Activated T-helper 2 cell treated with anti-CD3 and anti-CD28 coated beads, Interferon-gamma antibody, Interleukin-2, Interleukin-4, amounts not matched to agents 10 μg/mL and 5 μg/mL and 100 μg/mL, durations not matched to agents 14 hours and 24 hours and 36 hours (primary cell): ENCODE measurements at regions not wholly inside any gene's neighbourhood (a gene's known extent, or its start where the extent isn't known, plus 50 kb on each side); places are given as distances from the start of the nearest gene placed in this dataset.
"Not testable (repeated sequence)": the region's sequence is repeated elsewhere in the genome, so short reads cannot be mapped to it uniquely, and the experiment has no call there.

ENCODE experiments used
- DNase-seq: peaks from one replicate; pipeline ENCODE4 v3.0.0; 2021; ENCODE audit warnings: low spot score
- H3K27ac Mint-ChIP-seq: one replicate; pipeline ENCODE4 v1.8.0; 2021; ENCODE audit warnings: mixed read lengths
- H3K27me3 Mint-ChIP-seq: one replicate; pipeline ENCODE4 v1.8.0; 2021; ENCODE audit warnings: low read depth, mixed read lengths
- H3K36me3 Mint-ChIP-seq: one replicate; pipeline ENCODE4 v1.8.0; 2021; ENCODE audit warnings: low read depth, mixed read lengths
- H3K4me1 Mint-ChIP-seq: one replicate; pipeline ENCODE4 v1.8.0; 2021; ENCODE audit warnings: low read depth, mixed read lengths
- H3K4me3 Mint-ChIP-seq: one replicate; pipeline ENCODE4 v1.8.0; 2021; ENCODE audit warnings: low read depth, mild to moderate bottlenecking, moderate library complexity, mixed read lengths
- H3K9me3 Mint-ChIP-seq: one replicate; pipeline ENCODE4 v1.8.0; 2021; ENCODE audit warnings: mixed read lengths
- intact Hi-C: fragments of 100-400 bp; cut with micrococcal nuclease; formaldehyde crosslinking; loops from one replicate; pipeline ENCODE4 v1.15.1; 2023

DNA sequence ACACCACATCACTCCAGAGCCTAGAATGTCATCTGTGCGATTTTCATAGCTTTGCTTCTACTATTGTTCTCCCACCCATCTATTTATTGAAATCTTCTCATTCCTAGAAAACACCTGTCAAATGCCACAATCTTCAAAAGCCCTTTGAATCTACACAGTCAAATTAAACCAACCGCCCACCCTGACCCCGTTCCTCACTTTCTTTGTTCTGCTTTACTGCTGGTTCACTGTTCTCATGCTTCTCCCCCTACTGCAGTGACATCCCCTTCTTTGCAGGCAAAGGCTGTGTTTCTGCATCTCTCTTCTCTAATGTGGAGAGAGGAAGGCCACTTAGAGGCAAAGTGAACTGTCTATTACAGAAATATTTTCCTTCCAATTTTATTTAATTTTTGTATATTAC, 152.4 kb upstream of the NEBL start:
- no peak for DNase-seq
- H3K27me3 Mint-ChIP-seq: no peaks in the 10 kb centered on the region
- intact Hi-C loops: no loop called here
- H3K4me1 Mint-ChIP-seq: no peaks in the 10 kb centered on the region
- H3K4me3 Mint-ChIP-seq: no peak overlapping the region
- H3K9me3 Mint-ChIP-seq: no peaks in the 10 kb centered on the region
- no peak overlapping the region for H3K27ac Mint-ChIP-seq
- no peaks in the 10 kb centered on the region for H3K36me3 Mint-ChIP-seq

- Mint-ChIP-seq H3K27ac (no peak overlapping the region), H3K9me3 (no peaks in the 10 kb centered on the region), H3K4me3 (no peak overlapping the region), H3K36me3 (no peaks in the 10 kb centered on the region), H3K27me3 (no peaks in the 10 kb centered on the region), H3K4me1 (no peaks in the 10 kb centered on the region)
- intact Hi-C loops: no loop called here
- DNase-seq: no peak
Observed at GRCh38 chr10:21048068-21048467, 151.0 kb upstream of the NEBL start.

GRCh38 chr10:21047511-21047910, 150.4 kb upstream of the NEBL start:
- H3K9me3 Mint-ChIP-seq: no peaks in the 10 kb centered on the region
- H3K27ac Mint-ChIP-seq: no peak overlapping the region
- no peaks in the 10 kb centered on the region for H3K36me3 Mint-ChIP-seq
- intact Hi-C loops: no loop called here
- no peaks in the 10 kb centered on the region for H3K27me3 Mint-ChIP-seq
- no peak for DNase-seq
- no peaks in the 10 kb centered on the region for H3K4me1 Mint-ChIP-seq
- H3K4me3 Mint-ChIP-seq: no peak overlapping the region

GRCh38 chr10:21047096-21047495, 150.0 kb upstream of the NEBL start:
- Mint-ChIP-seq H3K36me3 (no peaks in the 10 kb centered on the region), H3K9me3 (no peaks in the 10 kb centered on the region), H3K4me1 (no peaks in the 10 kb centered on the region), H3K27ac (no peak overlapping the region), H3K27me3 (no peaks in the 10 kb centered on the region), H3K4me3 (no peak overlapping the region)
- DNase-seq: no peak
- intact Hi-C loops: no loop called here

DNA sequence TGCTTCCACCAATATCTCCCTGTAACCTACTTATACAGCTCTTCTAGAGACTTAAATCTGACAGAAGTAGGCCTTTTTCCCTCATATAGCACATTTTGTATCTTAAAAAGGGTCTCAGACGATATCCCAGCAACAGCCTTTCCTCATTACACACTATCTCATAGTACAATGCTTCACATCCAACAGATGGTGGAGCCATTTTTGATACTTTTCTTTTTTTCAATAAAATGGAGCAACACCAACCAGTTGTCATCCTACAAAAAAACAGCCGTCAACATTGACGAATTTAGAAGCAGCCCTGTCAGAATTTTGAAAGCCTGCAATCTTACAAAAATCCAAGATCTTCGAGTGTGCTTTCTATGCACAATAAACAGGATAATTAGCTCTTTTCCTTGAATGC, 145.9 kb upstream of the NEBL start:
- Mint-ChIP-seq H3K27ac (no peak overlapping the region), H3K9me3 (no peaks in the 10 kb centered on the region), H3K4me1 (no peaks in the 10 kb centered on the region), H3K36me3 (no peaks in the 10 kb centered on the region), H3K27me3 (no peaks in the 10 kb centered on the region), H3K4me3 (no peak overlapping the region)
- no peak for DNase-seq
- intact Hi-C loops: no loop called here

DNA sequence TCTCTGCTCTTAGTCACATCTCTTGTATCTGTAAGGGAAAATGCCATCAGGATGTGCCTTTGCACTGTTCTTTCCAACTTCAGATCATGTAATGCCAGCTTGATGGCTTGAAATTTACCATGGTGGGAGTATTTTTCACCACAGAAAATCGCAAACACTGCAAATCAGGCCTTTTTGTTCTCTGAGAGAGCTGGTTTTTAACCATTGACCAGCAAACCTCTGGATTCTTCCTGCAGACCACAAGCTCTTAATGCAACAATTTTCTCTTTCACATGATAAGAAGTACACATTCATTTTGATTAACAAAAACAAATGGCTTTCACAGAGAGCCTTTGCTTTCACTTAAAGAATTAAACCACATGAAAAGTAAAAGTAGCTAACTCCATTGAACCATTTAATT, 145.4 kb upstream of the NEBL start:
- Mint-ChIP-seq H3K4me3 (no peak overlapping the region), H3K27me3 (no peaks in the 10 kb centered on the region), H3K27ac (no peak overlapping the region), H3K9me3 (peaks cover 3% of the 10 kb centered on the region), H3K36me3 (no peaks in the 10 kb centered on the region), H3K4me1 (no peaks in the 10 kb centered on the region)
- no peak for DNase-seq
- intact Hi-C loops: no loop called here

DNA sequence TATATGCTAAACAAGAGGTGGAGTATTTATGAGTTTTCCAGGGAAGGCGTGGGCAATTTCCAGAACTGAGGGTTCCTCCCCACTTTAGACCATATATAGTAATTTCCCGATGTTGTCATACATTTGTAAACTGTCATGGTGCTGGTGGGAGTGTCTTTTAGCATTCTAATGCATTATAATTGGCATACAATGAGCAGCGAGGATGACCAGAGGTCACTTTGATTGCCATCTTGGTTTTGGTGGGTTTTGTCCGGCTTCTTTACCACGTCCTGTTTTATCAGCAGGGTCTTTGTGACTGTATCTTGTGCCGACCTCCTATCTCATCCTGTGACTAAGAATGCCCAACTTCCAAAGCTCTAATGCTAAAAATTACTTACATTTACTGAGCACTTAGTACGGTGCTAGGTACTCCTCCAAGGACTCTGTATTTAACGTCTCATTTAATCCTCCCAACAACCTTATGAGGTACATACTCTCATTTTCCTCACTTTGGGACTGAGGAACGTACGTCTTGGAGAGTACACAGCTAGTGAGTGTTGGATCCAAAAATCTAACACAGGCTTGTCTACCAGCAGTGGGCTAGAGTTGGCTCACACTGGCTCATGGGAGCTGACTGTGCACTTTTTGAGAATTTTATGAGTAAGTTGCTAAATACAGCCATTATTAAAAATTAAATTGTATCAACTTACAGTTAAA, 144.8 kb upstream of the NEBL start:
- no peaks in the 10 kb centered on the region for H3K36me3 Mint-ChIP-seq
- DNase-seq: no peak
- no peak overlapping the region for H3K4me3 Mint-ChIP-seq
- no peak overlapping the region for H3K27ac Mint-ChIP-seq
- intact Hi-C loops: no loop called here
- H3K27me3 Mint-ChIP-seq: no peaks in the 10 kb centered on the region
- H3K9me3 Mint-ChIP-seq: peaks cover 3% of the 10 kb centered on the region
- H3K4me1 Mint-ChIP-seq: no peaks in the 10 kb centered on the region

DNA sequence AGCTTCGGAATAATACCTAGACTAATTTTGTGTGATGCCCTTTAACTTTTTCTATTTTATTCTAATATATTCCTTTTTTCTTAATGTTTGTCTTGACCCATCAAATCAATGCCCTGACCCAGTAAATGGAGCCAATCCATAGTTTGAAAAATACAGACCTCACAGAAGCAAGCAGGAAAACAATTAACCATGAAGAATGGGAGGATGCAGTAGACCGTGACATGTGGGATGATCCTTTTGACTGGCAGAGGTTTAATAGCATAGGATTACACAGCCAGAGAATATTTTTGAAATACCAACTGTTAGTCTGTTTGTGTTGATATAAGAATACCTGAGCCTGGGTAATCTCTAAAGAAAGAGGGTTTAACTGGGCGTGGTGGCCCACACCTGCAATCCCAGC, 142.6 kb upstream of the NEBL start:
- intact Hi-C loops: no loop called here
- Mint-ChIP-seq H3K4me3 (no peak overlapping the region), H3K27ac (no peak overlapping the region), H3K36me3 (no peaks in the 10 kb centered on the region), H3K9me3 (peaks cover 3% of the 10 kb centered on the region), H3K4me1 (no peaks in the 10 kb centered on the region), H3K27me3 (no peaks in the 10 kb centered on the region)
- DNase-seq: no peak

DNA sequence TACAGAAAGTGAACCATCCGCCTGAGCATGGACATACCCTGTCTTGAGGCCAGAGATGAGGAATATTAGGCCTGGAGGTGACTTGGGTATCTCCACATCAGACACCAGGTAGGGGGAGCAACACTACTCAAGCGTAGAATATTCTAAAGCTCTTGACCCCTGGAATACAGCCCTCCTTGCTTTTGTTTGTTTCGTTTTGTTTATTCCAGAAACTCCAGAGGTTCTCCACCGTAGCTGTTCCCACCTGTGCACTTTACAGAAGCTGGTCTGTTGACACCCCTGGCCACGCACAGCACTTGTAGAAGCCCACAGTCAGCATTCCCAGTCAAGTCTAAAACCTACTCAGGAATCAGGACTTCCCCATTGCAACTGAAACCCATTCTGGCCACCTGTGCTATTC, 139.6 kb upstream of the NEBL start:
- H3K4me1 Mint-ChIP-seq: no peaks in the 10 kb centered on the region
- no peak for DNase-seq
- no peaks in the 10 kb centered on the region for H3K27me3 Mint-ChIP-seq
- H3K9me3 Mint-ChIP-seq: peaks cover 3% of the 10 kb centered on the region
- H3K36me3 Mint-ChIP-seq: no peaks in the 10 kb centered on the region
- H3K4me3 Mint-ChIP-seq: no peak overlapping the region
- no peak overlapping the region for H3K27ac Mint-ChIP-seq
- intact Hi-C loops: no loop called here

- intact Hi-C loops, H3K27me3 Mint-ChIP-seq, H3K4me1 Mint-ChIP-seq, H3K4me3 Mint-ChIP-seq, H3K27ac Mint-ChIP-seq, H3K9me3 Mint-ChIP-seq, H3K36me3 Mint-ChIP-seq, DNase-seq: not testable (repeated sequence)
Observed at GRCh38 chr10:21034770-21035169, 137.7 kb upstream of the NEBL start.

- H3K4me1 Mint-ChIP-seq: no peaks in the 10 kb centered on the region
- H3K36me3 Mint-ChIP-seq: no peaks in the 10 kb centered on the region
- H3K9me3 Mint-ChIP-seq: peaks cover 3% of the 10 kb centered on the region
- H3K27ac Mint-ChIP-seq: no peak overlapping the region
- intact Hi-C loops: no loop called here
- H3K4me3 Mint-ChIP-seq: no peak overlapping the region
- no peak for DNase-seq
- H3K27me3 Mint-ChIP-seq: no peaks in the 10 kb centered on the region
Observed at GRCh38 chr10:21034241-21034640, 137.1 kb upstream of the NEBL start.

DNA sequence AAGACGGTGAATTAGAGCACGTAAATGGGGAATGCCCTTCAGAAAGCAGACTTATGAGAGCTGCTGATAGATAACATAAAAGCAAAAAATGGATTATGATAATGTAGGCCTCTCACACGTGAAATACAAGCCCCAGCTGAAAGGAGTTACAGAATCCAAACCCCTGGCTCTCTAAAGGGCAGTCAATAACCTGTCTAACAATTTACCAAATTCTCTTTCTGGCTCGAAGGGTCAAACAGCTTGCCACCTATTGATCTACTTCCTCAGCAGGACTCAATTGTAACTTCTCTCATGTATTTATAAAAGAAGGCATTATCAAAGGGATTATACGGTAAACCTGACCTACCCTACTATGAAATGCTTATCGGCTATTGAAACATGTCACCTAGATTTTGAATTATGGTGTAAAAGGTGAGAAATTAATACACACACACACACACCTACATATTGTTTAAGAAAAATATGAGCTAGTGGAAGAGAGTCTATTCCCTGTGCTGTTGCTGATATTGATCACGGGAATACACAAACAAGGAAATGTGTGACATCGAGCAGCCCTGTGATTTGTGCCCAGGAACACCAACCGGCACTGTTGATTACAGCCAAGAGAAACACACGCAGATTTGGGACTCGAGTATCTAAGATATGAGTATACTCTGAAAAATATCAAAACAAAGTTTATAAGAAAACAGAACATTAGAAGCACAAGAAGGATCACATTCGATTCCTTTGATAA, 135.6 kb upstream of the NEBL start:
- Mint-ChIP-seq H3K27me3 (no peaks in the 10 kb centered on the region), H3K4me1 (no peaks in the 10 kb centered on the region), H3K9me3 (peaks cover 2% of the 10 kb centered on the region), H3K4me3 (no peak overlapping the region), H3K36me3 (no peaks in the 10 kb centered on the region), H3K27ac (no peak overlapping the region)
- DNase-seq: no peak
- intact Hi-C loops: no loop called here

DNA sequence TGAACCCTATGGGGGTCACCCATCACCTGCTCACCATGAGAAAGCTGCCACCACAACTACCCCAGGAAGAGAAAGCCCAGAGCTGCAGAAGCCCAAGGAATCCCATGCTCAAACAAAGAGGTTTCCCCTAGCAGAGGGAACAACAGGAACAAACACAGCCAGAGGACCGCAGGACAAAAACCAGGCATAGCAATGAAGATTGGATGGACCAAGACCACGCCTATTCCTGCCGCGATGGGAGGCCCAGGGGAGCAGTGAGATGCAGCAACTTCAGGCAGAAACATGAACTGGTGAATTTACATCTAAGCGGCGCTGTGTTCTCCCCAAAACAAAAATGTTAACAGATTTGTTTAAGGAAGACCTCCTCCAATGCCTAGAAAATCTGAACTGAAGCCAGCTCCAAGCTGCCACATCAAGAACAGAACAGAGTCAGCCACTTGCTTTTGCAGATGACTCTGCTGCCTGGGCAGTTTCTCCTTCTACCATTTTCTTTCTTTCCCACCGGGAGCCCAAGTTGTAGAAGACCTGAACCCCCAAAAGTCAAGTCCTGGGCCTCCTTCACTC, 134.2 kb upstream of the NEBL start:
- H3K36me3 Mint-ChIP-seq: no peaks in the 10 kb centered on the region
- intact Hi-C loops: no loop called here
- no peaks in the 10 kb centered on the region for H3K4me1 Mint-ChIP-seq
- H3K27ac Mint-ChIP-seq: no peak overlapping the region
- no peaks in the 10 kb centered on the region for H3K9me3 Mint-ChIP-seq
- DNase-seq: no peak
- no peaks in the 10 kb centered on the region for H3K27me3 Mint-ChIP-seq
- H3K4me3 Mint-ChIP-seq: no peak overlapping the region
